Esophagus mucosa (tissue), 1 donor: ENCODE measurements at regions not wholly inside any gene's neighbourhood (a gene's known extent, or its start where the extent isn't known, plus 50 kb on each side); places are given as distances from the start of the nearest gene placed in this dataset.

Experiments used
- ATAC-seq: fragments of 200-7000 bp; cut with Tn5 transposase; one replicate; pipeline ENCODE4 v1.9.1; 2020
- donor health status: DM: yes; HTN: yes; CAD: no.

- ATAC-seq = no peak
These were observed 276.5 kb upstream of the FN1 start for GRCh38 chr2:215712219-215712868.

- no peak for ATAC-seq
These were observed 275.7 kb upstream of the FN1 start for GRCh38 chr2:215711471-215712034.

- ATAC-seq = no peak
These were observed 271.7 kb upstream of the FN1 start for GRCh38 chr2:215707608-215708007.

GRCh38 chr2:215705771-215706361 lies 270.0 kb upstream of the FN1 start:
- no peak for ATAC-seq

- no peak for ATAC-seq
These were observed 269.4 kb upstream of the FN1 start for GRCh38 chr2:215705281-215705680.

- ATAC-seq = no peak
These were observed 266.4 kb upstream of the FN1 start for GRCh38 chr2:215702116-215702902.

GRCh38 chr2:215699700-215700538 lies 264.1 kb upstream of the FN1 start:
- no peak for ATAC-seq

GRCh38 chr2:215699018-215699417 lies 263.1 kb upstream of the FN1 start:
- no peak for ATAC-seq

GRCh38 chr2:215698566-215698965 lies 262.7 kb upstream of the FN1 start:
- no peak for ATAC-seq

GRCh38 chr2:215697496-215697895 lies 261.6 kb upstream of the FN1 start:
- no peak for ATAC-seq

- ATAC-seq = no peak
These were observed 261.1 kb upstream of the FN1 start for GRCh38 chr2:215697003-215697402.

- ATAC-seq = no peak
These were observed 260.0 kb upstream of the FN1 start for GRCh38 chr2:215695861-215696260.

- ATAC-seq = no peak
These were observed 258.2 kb upstream of the FN1 start for GRCh38 chr2:215693999-215694580.

GRCh38 chr2:215693193-215693998 lies 257.5 kb upstream of the FN1 start:
- no peak for ATAC-seq

- no peak for ATAC-seq
These were observed 256.7 kb upstream of the FN1 start for GRCh38 chr2:215692387-215693079.

GRCh38 chr2:215691346-215691745 lies 255.5 kb upstream of the FN1 start:
- ATAC-seq = no peak

- no peak for ATAC-seq
These were observed 251.5 kb upstream of the FN1 start for GRCh38 chr2:215687149-215688031.

GRCh38 chr2:215685238-215685990 lies 249.5 kb upstream of the FN1 start:
- ATAC-seq = no peak
